IPS-20b (cell line): ENCODE measurements at regions not wholly inside any gene's neighbourhood (a gene's known extent, or its start where the extent isn't known, plus 50 kb on each side); places are given as distances from the start of the nearest gene placed in this dataset.

Experiments used
- H3K27ac ChIP-seq: one replicate; pipeline ENCODE4 v1.5.1; 2013; ENCODE audit warnings: low read length
- H3K27me3 ChIP-seq: 2 replicates; pipeline ENCODE4 v1.6.1; 2013; ENCODE audit warnings: mild to moderate bottlenecking, low read length, inconsistent platforms; ENCODE audit not compliant: insufficient read depth
- H3K36me3 ChIP-seq: 2 replicates; pipeline ENCODE4 v1.6.1; 2013; ENCODE audit warnings: low read depth, mild to moderate bottlenecking, inconsistent platforms, low read length, moderate library complexity; ENCODE audit not compliant: insufficient read depth
- H3K4me1 ChIP-seq: 2 replicates; pipeline ENCODE4 v1.6.1; 2013; ENCODE audit warnings: mild to moderate bottlenecking, control low read depth, inconsistent platforms, low read length, moderate library complexity; ENCODE audit not compliant: insufficient read depth
- H3K4me3 ChIP-seq: 2 replicates; pipeline ENCODE4 v1.5.1; 2013; ENCODE audit warnings: mild to moderate bottlenecking, low read length, inconsistent platforms
- H3K9ac ChIP-seq: 2 replicates; pipeline ENCODE4 v1.6.1; 2013; ENCODE audit warnings: low read depth, mild to moderate bottlenecking, inconsistent platforms, low read length, moderate library complexity
- H3K9me3 ChIP-seq: 2 replicates; pipeline ENCODE4 v1.6.1; 2013; ENCODE audit warnings: mild to moderate bottlenecking, low read depth, low read length, inconsistent platforms; ENCODE audit not compliant: insufficient read depth

GRCh38 chr21:38970765-38971164 lies 165.0 kb downstream of the ETS2 start:
- H3K4me1 ChIP-seq, result no peaks in the 10 kb centered on the region
- H3K27me3 ChIP-seq, result no peaks in the 10 kb centered on the region
- H3K9me3 ChIP-seq, result no peaks in the 10 kb centered on the region
- no peak overlapping the region for H3K4me3 ChIP-seq
- no peak overlapping the region for H3K9ac ChIP-seq
- no peak overlapping the region for H3K27ac ChIP-seq
- no peaks in the 10 kb centered on the region for H3K36me3 ChIP-seq

- no peaks in the 10 kb centered on the region for H3K9me3 ChIP-seq
- no peak overlapping the region for H3K27ac ChIP-seq
- no peaks in the 10 kb centered on the region for H3K36me3 ChIP-seq
- no peak overlapping the region for H3K4me3 ChIP-seq
- no peak overlapping the region for H3K9ac ChIP-seq
- no peaks in the 10 kb centered on the region for H3K27me3 ChIP-seq
- 0 out of 2 replicates have a peak, but pooled peaks cover 3% of the 10 kb centered on the region for H3K4me1 ChIP-seq
Observed at GRCh38 chr21:38968887-38969543, 163.3 kb downstream of the ETS2 start.

GRCh38 chr21:38965910-38966504 lies 160.3 kb downstream of the ETS2 start:
- Histone ChIP-seq H3K4me1 (0 out of 2 replicates have a peak, but pooled peaks cover 3% of the 10 kb centered on the region), H3K36me3 (no peaks in the 10 kb centered on the region), H3K4me3 (no peak overlapping the region), H3K9me3 (no peaks in the 10 kb centered on the region), H3K27me3 (no peaks in the 10 kb centered on the region), H3K27ac (no peak overlapping the region), H3K9ac (no peak overlapping the region)

- Histone ChIP-seq H3K27ac (no peak overlapping the region), H3K36me3 (no peaks in the 10 kb centered on the region), H3K9me3 (no peaks in the 10 kb centered on the region), H3K4me1 (0 out of 2 replicates have a peak, but pooled peaks cover 3% of the 10 kb centered on the region), H3K9ac (no peak overlapping the region), H3K27me3 (no peaks in the 10 kb centered on the region), H3K4me3 (no peak overlapping the region)
Observed at GRCh38 chr21:38965241-38965640, 159.5 kb downstream of the ETS2 start.

- H3K27ac ChIP-seq, result no peak overlapping the region
- H3K9me3 ChIP-seq, result no peaks in the 10 kb centered on the region
- H3K27me3 ChIP-seq, result no peaks in the 10 kb centered on the region
- no peaks in the 10 kb centered on the region for H3K36me3 ChIP-seq
- 0 out of 2 replicates have a peak, but pooled peaks cover 3% of the 10 kb centered on the region for H3K4me1 ChIP-seq
- H3K9ac ChIP-seq, result no peak overlapping the region
- H3K4me3 ChIP-seq, result no peak overlapping the region
Observed at GRCh38 chr21:38963006-38963405, 157.3 kb downstream of the ETS2 start.

- no peaks in the 10 kb centered on the region for H3K9me3 ChIP-seq
- no peak overlapping the region for H3K4me3 ChIP-seq
- no peak overlapping the region for H3K9ac ChIP-seq
- H3K27me3 ChIP-seq, result no peaks in the 10 kb centered on the region
- H3K27ac ChIP-seq, result no peak overlapping the region
- H3K4me1 ChIP-seq, result 0 out of 2 replicates have a peak, but pooled peaks cover 3% of the 10 kb centered on the region
- no peaks in the 10 kb centered on the region for H3K36me3 ChIP-seq
Observed at GRCh38 chr21:38960251-38960650, 154.5 kb downstream of the ETS2 start.

- H3K27ac ChIP-seq, result no peak overlapping the region
- no peaks in the 10 kb centered on the region for H3K36me3 ChIP-seq
Observed at GRCh38 chr21:38959692-38960061, 153.9 kb downstream of the ETS2 start.

GRCh38 chr21:38958940-38959691 lies 153.4 kb downstream of the ETS2 start:
- no peak overlapping the region for H3K4me3 ChIP-seq
- no peaks in the 10 kb centered on the region for H3K36me3 ChIP-seq
- no peaks in the 10 kb centered on the region for H3K9me3 ChIP-seq
- H3K9ac ChIP-seq, result no peak overlapping the region
- H3K27ac ChIP-seq, result no peak overlapping the region
- no peaks in the 10 kb centered on the region for H3K27me3 ChIP-seq
- H3K4me1 ChIP-seq, result no peaks in the 10 kb centered on the region

More at GRCh38 chr21:38959692-38960061, 153.9 kb downstream of the ETS2 start:
- Histone ChIP-seq H3K9me3 (no peaks in the 10 kb centered on the region), H3K27me3 (no peaks in the 10 kb centered on the region), H3K4me3 (no peak overlapping the region), H3K4me1 (no peaks in the 10 kb centered on the region), H3K9ac (no peak overlapping the region)

- H3K27ac ChIP-seq, result no peak overlapping the region
- no peaks in the 10 kb centered on the region for H3K4me1 ChIP-seq
- no peaks in the 10 kb centered on the region for H3K9me3 ChIP-seq
- no peaks in the 10 kb centered on the region for H3K36me3 ChIP-seq
- no peaks in the 10 kb centered on the region for H3K27me3 ChIP-seq
- H3K9ac ChIP-seq, result no peak overlapping the region
- no peak overlapping the region for H3K4me3 ChIP-seq
Observed at GRCh38 chr21:38958323-38958705, 152.6 kb downstream of the ETS2 start.

- H3K9me3 ChIP-seq, result no peaks in the 10 kb centered on the region
- no peaks in the 10 kb centered on the region for H3K36me3 ChIP-seq
- no peak overlapping the region for H3K4me3 ChIP-seq
- no peaks in the 10 kb centered on the region for H3K27me3 ChIP-seq
- H3K9ac ChIP-seq, result no peak overlapping the region
- no peaks in the 10 kb centered on the region for H3K4me1 ChIP-seq
- H3K27ac ChIP-seq, result no peak overlapping the region
Observed at GRCh38 chr21:38957575-38958322, 152.0 kb downstream of the ETS2 start.

- H3K4me3 ChIP-seq, result no peak overlapping the region
- no peaks in the 10 kb centered on the region for H3K4me1 ChIP-seq
- no peaks in the 10 kb centered on the region for H3K27me3 ChIP-seq
- H3K9ac ChIP-seq, result no peak overlapping the region
- no peak overlapping the region for H3K27ac ChIP-seq
- H3K9me3 ChIP-seq, result no peaks in the 10 kb centered on the region
- no peaks in the 10 kb centered on the region for H3K36me3 ChIP-seq
Observed at GRCh38 chr21:38956856-38957571, 151.3 kb downstream of the ETS2 start.
